ENCODE measurements at regions not wholly inside any gene's neighbourhood (a gene's known extent, or its start where the extent isn't known, plus 50 kb on each side); places are given as distances from the start of the nearest gene placed in this dataset.

DNA sequence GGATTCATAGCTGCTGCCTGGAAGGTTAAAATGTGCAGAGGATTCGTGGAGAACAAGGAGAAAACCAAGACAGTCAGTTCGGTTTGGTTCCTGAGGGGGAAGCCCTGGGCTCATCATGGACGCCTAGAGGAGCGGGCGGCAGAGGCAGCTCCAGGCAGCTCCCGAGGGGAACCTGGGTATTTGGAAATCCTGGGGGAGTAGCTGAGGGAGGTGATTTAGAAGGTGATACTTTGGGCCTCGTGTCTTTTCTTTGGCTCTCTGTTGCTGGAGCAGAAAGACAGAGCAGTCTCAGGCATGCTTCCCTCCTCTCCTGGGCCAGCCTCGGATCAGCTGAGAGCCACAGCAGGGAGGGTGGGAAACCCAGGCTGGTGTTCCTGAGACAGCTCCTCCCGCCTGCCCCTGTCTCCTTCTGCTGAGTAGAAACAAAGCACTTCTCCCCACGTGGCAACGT lies 139.5 kb downstream of the DLL1 start:
- H3K4me3 ChIP-seq (ENCODE audit: low read depth, low read length) = no peak overlapping the region
- no peak for DNase-seq (ENCODE audit: low read depth)
- TF ChIP-seq CTCF (IDR thresholded peaks at IDR 0.05; ENCODE audit: insufficient read depth, low read length) = no peak

DNA sequence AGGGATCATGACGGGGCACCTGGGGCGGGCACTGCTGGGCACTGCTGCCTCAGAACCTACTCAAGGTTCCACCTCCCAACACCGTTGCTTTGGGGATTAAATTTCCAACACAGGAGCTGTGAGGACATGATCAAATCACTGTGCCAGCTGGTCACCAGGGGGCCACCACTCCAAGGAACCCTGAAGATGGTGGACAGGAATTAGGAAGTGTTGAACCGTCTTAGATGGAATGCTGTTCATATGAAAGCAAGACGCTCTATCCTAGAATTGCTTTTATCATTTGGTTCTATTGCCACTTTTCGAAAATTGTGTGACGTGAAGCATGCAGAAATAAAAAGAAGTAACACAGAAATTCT lies 140.3 kb downstream of the DLL1 start:
- no peak for TF ChIP-seq CTCF (IDR thresholded peaks at IDR 0.05; ENCODE audit: insufficient read depth, low read length)
- H3K4me3 ChIP-seq (ENCODE audit: low read depth, low read length) = no peak overlapping the region
- no peak for DNase-seq (ENCODE audit: low read depth)

DNA sequence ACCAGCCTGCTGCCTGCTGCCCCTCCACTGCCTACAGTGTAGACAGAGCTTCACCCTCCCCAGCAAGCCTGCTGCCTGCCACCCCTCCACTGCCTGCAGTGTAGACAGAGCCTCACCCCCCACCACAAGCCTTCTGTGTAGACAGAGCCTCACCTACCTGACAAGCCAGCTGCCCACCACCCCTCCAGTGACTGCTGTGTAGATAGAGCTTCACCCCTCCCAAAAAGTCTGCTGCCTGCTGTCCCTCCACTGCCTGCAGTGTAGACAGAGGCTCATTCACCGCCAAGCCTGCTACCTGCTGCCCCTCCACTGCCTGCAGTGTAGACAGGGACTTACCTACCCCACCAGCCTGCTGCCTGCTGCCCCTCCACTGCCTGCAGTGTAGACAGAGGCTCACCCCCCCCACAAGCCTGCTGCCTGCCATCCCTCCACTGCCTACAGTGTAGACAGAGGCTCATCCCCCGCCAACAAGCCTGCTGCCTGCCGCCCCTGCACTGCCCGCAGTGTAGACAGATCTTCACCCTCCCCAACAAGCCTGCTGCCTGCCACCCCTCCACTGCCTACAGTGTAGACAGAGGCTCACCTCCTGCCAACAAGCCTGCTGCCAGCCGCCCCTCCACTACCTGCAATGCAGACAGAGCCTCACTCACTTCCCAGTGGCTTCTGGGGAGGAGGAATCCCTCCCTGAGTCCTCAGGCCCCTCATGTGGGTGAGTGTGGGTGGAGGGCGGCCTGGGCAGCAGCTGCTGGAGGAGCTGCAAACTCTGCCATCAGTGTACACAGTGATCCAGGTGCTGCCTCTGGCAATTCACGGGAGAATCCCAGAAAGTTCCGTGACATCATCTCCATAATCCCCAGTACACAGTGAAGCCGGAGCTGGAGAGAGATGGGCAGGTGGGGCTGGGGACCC lies 140.9 kb downstream of the DLL1 start:
- H3K4me3 ChIP-seq (ENCODE audit: low read depth, low read length) = no peak overlapping the region
- no peak for TF ChIP-seq CTCF (IDR thresholded peaks at IDR 0.05; ENCODE audit: insufficient read depth, low read length)
- no peak for DNase-seq (ENCODE audit: low read depth)

DNA sequence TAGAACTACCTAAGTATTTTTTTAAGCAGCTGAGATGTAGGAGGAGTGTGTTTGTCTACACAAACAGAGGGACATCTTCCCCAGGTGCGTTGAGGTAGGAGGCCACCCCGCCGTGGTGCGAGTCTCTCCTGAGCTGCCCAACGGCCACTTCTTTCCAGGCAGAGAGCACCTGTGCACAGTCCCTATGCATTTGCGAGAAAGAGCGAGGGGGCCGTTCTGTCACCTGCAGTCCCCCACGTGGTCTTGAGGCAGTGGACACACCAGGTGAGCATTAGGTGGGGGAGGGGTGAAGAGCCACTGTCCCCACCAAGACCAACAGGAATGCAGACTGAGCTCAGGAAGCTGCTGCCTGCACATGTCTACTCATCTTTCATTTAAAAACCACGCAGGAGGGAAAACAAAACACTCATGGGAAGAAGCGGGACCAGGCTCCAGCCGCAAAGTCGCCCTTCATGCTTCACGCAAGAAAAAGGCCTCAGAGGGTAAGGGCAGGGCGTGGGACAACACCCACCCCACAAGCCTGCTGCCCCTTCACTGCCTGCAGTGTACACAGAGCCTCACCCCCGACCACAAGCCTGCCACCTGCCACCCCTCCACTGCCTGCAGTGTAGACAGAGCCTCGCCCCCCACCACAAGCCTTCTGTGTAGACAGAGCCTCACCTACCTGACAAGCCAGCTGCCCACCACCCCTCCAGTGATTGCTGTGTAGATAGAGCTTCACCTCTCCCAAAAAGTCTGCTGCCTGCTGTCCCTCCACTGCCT lies 142.0 kb downstream of the DLL1 start:
- no peak for TF ChIP-seq CTCF (IDR thresholded peaks at IDR 0.05; ENCODE audit: insufficient read depth, low read length)
- no peak overlapping the region for H3K4me3 ChIP-seq (ENCODE audit: low read depth, low read length)
- no peak for DNase-seq (ENCODE audit: low read depth)

DNA sequence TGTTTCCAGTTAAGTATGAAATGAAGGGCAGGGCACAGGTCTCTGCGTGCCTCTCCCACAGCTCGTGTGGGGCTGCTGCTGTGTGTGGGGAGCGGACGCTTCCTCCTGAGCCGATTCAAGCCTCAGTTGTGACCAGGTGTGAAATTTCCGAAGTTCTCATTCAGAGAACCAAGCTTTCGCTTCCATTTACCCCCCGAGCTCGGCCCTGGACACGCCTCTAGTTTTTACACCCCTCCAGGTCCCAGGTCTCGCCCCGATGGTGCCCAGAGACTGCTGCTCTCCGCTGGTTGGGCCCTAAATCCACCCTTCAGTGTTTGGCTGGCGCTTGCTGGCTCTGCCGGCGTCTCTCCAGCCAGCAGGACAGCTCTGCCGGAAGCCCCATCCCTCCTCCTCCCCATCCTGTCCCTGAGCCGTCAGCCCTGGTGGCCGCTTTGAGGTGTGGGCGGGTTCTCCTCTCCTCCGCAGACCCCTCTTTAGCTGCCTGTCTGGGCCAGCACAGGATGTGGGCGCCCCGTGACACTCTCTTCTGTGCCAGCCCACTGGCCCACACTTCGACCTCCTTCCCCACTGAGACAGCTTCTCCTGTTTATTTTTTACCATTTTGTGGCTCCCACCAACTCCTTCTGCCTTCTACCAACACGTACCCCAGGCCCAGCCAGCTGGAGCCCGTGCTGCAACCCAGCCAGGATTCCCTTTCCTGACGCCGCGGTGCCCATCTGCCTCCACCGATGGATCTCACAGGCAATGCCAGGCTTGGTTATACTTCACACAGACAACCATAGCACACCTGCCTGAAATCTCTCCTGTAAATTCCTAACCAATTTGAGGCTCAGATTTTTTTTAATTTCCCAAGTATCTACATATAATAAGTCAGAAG lies 142.8 kb downstream of the DLL1 start:
- TF ChIP-seq CTCF (IDR thresholded peaks at IDR 0.05; ENCODE audit: insufficient read depth, low read length) = no peak
- no peak overlapping the region for H3K4me3 ChIP-seq (ENCODE audit: low read depth, low read length)
- no peak for DNase-seq (ENCODE audit: low read depth)

- TF ChIP-seq CTCF (IDR thresholded peaks at IDR 0.05; ENCODE audit: insufficient read depth, low read length) = no peak
- no peak overlapping the region for H3K4me3 ChIP-seq (ENCODE audit: low read depth, low read length)
- no peak for DNase-seq (ENCODE audit: low read depth)
Observed at GRCh38 chr6:170147056-170147787, 143.7 kb downstream of the DLL1 start.
